NB4 (cell line): ENCODE measurements at regions not wholly inside any gene's neighbourhood (a gene's known extent, or its start where the extent isn't known, plus 50 kb on each side); places are given as distances from the start of the nearest gene placed in this dataset.

ENCODE experiments used
- DNase-seq: peaks from one replicate; pipeline ENCODE4 v3.0.0; 2010; ENCODE audit warnings: low read depth
- H3K4me3 ChIP-seq: one replicate; pipeline ENCODE4 v1.5.1; 2011; ENCODE audit warnings: mild to moderate bottlenecking, low read depth, low read length, moderate library complexity
- CTCF ChIP-seq: IDR thresholded peaks from one replicate; pipeline ENCODE4 v1.5.1; 2012; ENCODE audit warnings: low read depth, low read length
- MAX ChIP-seq: IDR thresholded peaks from 2 replicates; pipeline ENCODE4 v1.6.1; 2011; ENCODE audit warnings: low read depth, low read length
- MYC ChIP-seq: IDR thresholded peaks from 2 replicates; pipeline ENCODE4 v1.6.1; 2011; ENCODE audit warnings: low read depth, low read length
- POLR2A ChIP-seq: IDR thresholded peaks from 2 replicates; pipeline ENCODE4 v1.6.1; 2011; ENCODE audit warnings: mild to moderate bottlenecking; ENCODE audit not compliant: insufficient read length; ENCODE audit errors: extremely low read depth

- TF ChIP-seq MAX (no peak), CTCF (no peak), POLR2A (no peak), MYC (no peak)
- no peak overlapping the region for H3K4me3 ChIP-seq
- DNase-seq, result no peak
These were observed 119.9 kb upstream of the CBLB start for GRCh38 chr3:105988540-105989212.

GRCh38 chr3:105996781-105997180 is 128.0 kb upstream of the CBLB start:
- no peak for DNase-seq
- TF ChIP-seq CTCF (no peak), MAX (no peak), POLR2A (no peak), MYC (no peak)

GRCh38 chr3:105997466-105997799 is 128.6 kb upstream of the CBLB start:
- TF ChIP-seq MAX (no peak), CTCF (no peak), POLR2A (no peak), MYC (no peak)
- no peak for DNase-seq
- no peak overlapping the region for H3K4me3 ChIP-seq

More at GRCh38 chr3:105996781-105997180, 128.0 kb upstream of the CBLB start:
- H3K4me3 ChIP-seq, result no peak overlapping the region

- peak; percentile 74 for DNase-seq
- peak overlapping the region; percentile 34 for H3K4me3 ChIP-seq
- TF ChIP-seq MAX (peak; percentile 75), MYC (peak; percentile 76), POLR2A (no peak), CTCF (no peak)
These were observed 129.2 kb upstream of the CBLB start for GRCh38 chr3:105997800-105998526.

GRCh38 chr3:105999856-106000255 is 131.0 kb upstream of the CBLB start:
- no peak overlapping the region for H3K4me3 ChIP-seq
- no peak for TF ChIP-seq CTCF
- no peak for DNase-seq
